Stimulated activated CD4-positive, alpha-beta T cell treated with anti-CD3 and anti-CD28 coated beads, Interleukin-2, amount 100 ng/mL, for 24 hours (primary cell): ENCODE measurements at regions not wholly inside any gene's neighbourhood (a gene's known extent, or its start where the extent isn't known, plus 50 kb on each side); places are given as distances from the start of the nearest gene placed in this dataset.

Experiments
- DNase-seq, 2 donors: peaks; one replicate each; pipeline ENCODE4 v3.0.0-alpha.2; 2020

GRCh38 chr1:14222086-14222485 lies 376.4 kb upstream of the KAZN start:
- DNase-seq: no peak

GRCh38 chr1:14228677-14229076 lies 369.8 kb upstream of the KAZN start:
- DNase-seq: no peak

- no peak for DNase-seq
These were observed 365.0 kb upstream of the KAZN start for GRCh38 chr1:14233510-14233909.

- DNase-seq: no peak
These were observed 362.4 kb upstream of the KAZN start for GRCh38 chr1:14236097-14236496.

- DNase-seq: no peak
These were observed 359.8 kb upstream of the KAZN start for GRCh38 chr1:14238472-14239307.

- DNase-seq: no peak
These were observed 358.2 kb upstream of the KAZN start for GRCh38 chr1:14240265-14240664.

- DNase-seq: no peak
These were observed 356.4 kb upstream of the KAZN start for GRCh38 chr1:14242123-14242522.

GRCh38 chr1:14242870-14243269 lies 355.6 kb upstream of the KAZN start:
- DNase-seq: no peak

GRCh38 chr1:14245954-14246353 lies 352.5 kb upstream of the KAZN start:
- DNase-seq: no peak

- DNase-seq: no peak
These were observed 352.0 kb upstream of the KAZN start for GRCh38 chr1:14246471-14246870.

GRCh38 chr1:14247666-14248065 lies 350.8 kb upstream of the KAZN start:
- no peak for DNase-seq

GRCh38 chr1:14251871-14252270 lies 346.6 kb upstream of the KAZN start:
- no peak for DNase-seq

- no peak for DNase-seq
These were observed 344.8 kb upstream of the KAZN start for GRCh38 chr1:14253676-14254075.

GRCh38 chr1:14254251-14254650 lies 344.2 kb upstream of the KAZN start:
- no peak for DNase-seq

- DNase-seq: no peak
These were observed 343.3 kb upstream of the KAZN start for GRCh38 chr1:14255233-14255632.

GRCh38 chr1:14255711-14256110 lies 342.8 kb upstream of the KAZN start:
- no peak for DNase-seq

GRCh38 chr1:14259191-14259757 lies 339.2 kb upstream of the KAZN start:
- no peak for DNase-seq

- DNase-seq: no peak
These were observed 338.0 kb upstream of the KAZN start for GRCh38 chr1:14260480-14260879.

- DNase-seq: no peak
These were observed 337.1 kb upstream of the KAZN start for GRCh38 chr1:14261395-14261794.

GRCh38 chr1:14262637-14263036 lies 335.8 kb upstream of the KAZN start:
- DNase-seq: no peak

GRCh38 chr1:14263225-14263624 lies 335.3 kb upstream of the KAZN start:
- no peak for DNase-seq

- DNase-seq: no peak
These were observed 334.8 kb upstream of the KAZN start for GRCh38 chr1:14263671-14264070.

- no peak for DNase-seq
These were observed 333.0 kb upstream of the KAZN start for GRCh38 chr1:14265495-14265894.

GRCh38 chr1:14267991-14268390 lies 330.5 kb upstream of the KAZN start:
- no peak for DNase-seq

- no peak for DNase-seq
These were observed 327.7 kb upstream of the KAZN start for GRCh38 chr1:14270821-14271220.
